GM10266 (cell line): ENCODE measurements at regions not wholly inside any gene's neighbourhood (a gene's known extent, or its start where the extent isn't known, plus 50 kb on each side); places are given as distances from the start of the nearest gene placed in this dataset.

ENCODE experiments used
- DNase-seq: peaks from one replicate; pipeline ENCODE4 v3.0.0; 2012; ENCODE audit errors: extremely low spot score
- CTCF ChIP-seq: IDR thresholded peaks from 2 replicates; pipeline ENCODE4 v1.5.1; 2012; ENCODE audit warnings: mild to moderate bottlenecking, low read depth; ENCODE audit not compliant: control insufficient read depth, insufficient read depth; ENCODE audit errors: missing control alignments

- TF ChIP-seq CTCF, result no peak
- DNase-seq, result no peak
These were observed 124.5 kb downstream of the AQP4 start for GRCh38 chr18:26741048-26741447.

DNA sequence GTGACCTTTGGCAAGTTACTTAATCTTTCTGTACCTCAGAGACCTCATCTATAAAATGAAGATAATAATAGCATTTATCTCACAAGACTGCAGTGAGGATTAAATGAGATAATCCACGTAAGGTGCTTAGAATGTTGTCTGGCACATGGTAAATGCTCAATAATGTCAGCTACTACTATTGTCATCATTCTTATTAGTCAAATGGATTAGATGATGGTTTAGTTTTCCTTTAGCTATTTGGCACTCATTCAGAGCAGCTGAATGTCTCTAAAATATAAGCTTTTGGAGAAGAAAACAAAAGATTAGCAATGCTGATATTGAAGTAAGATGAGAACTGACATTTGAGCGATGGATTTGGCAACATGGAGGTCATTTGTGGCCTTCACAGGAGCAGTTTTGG, 125.1 kb downstream of the AQP4 start:
- no peak for TF ChIP-seq CTCF
- DNase-seq, result no peak

DNA sequence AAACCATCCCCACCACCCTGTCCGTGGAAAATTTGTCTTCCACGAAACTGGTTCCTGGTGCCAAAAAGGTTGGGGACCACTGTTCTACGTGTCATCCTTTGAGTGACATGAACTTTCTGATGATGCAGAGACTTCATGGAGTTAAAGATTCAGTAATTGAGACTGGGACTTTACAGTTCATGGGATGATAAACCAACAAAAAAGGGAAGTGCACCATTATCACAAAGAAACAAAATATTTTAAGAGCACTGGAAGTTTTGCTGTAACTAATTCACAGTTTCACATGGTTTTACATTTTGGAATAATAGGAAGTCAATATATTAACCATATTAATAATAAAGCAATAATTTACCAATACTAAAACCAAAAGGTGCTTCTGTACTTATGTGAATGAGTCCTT, 126.8 kb downstream of the AQP4 start:
- no peak for DNase-seq

GRCh38 chr18:26736301-26736700, 129.2 kb downstream of the AQP4 start:
- no peak for DNase-seq
- TF ChIP-seq CTCF, result no peak

More for the DNA sequence above, 126.8 kb downstream of the AQP4 start:
- no peak for TF ChIP-seq CTCF

DNA sequence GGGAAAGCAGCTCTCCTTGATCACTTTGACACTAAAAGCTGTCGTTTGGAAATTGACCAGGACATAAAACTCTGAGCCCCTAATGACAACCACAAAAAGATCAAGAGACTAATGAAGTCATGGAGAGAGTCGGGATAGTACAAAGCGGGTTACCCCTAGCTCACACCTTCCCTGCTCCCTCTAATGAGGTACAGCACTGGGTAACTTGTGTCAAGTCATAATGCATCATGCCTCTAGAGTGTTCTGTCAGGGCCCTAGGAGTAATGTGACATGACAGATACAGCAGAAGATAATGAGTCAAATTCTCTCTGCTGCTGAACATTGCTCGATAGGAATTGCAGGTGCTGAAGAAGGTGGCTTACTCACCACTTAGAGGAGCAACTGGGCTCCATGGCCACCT, 130.7 kb downstream of the AQP4 start:
- no peak for TF ChIP-seq CTCF
- no peak for DNase-seq

- DNase-seq, result no peak
- TF ChIP-seq CTCF, result no peak
These were observed 136.1 kb downstream of the AQP4 start for GRCh38 chr18:26729449-26729848.

- no peak for TF ChIP-seq CTCF
- no peak for DNase-seq
These were observed 136.5 kb downstream of the AQP4 start for GRCh38 chr18:26729008-26729407.
